Body of pancreas (tissue), 4 donors: ENCODE measurements at regions not wholly inside any gene's neighbourhood (a gene's known extent, or its start where the extent isn't known, plus 50 kb on each side); places are given as distances from the start of the nearest gene placed in this dataset.
A peak's percentile ranks its signal among the peaks of the same experiment; 100 is the strongest.

Source experiments
- ATAC-seq: fragments of 150-250 bp; one replicate; pipeline ENCODE4 v1.9.1; 2016
- DNase-seq, 4 donors: peaks; one replicate each; pipeline ENCODE4 v3.0.0-alpha.2; 2019
- H3K27ac ChIP-seq, 4 donors: fragments of 200-600 bp; sonication (generic); 1 replicate in 3 of 4; 2 replicates in 1 of 4; pipeline versions ENCODE4 v1.5.1 to v1.6.1; 2016 to 2019; ENCODE audit warnings: mild to moderate bottlenecking in 1 of 4, mixed read lengths in 1 of 4, moderate library complexity in 1 of 4
- H3K27me3 ChIP-seq, 2 donors: fragments of 200-600 bp; sonication (generic); one replicate each; pipeline ENCODE4 v1.6.0; 2016; ENCODE audit warnings: mild to moderate bottlenecking in 1 of 2
- H3K36me3 ChIP-seq, 2 donors: fragments of 200-600 bp; sonication (generic); replicated peaks in 1 of 2; 2 replicates each; pipeline ENCODE4 v1.5.1; 2016; ENCODE audit warnings: low read depth in 2 of 2; ENCODE audit not compliant: insufficient read depth in 1 of 2
- H3K4me1 ChIP-seq: fragments of 200-600 bp; sonication (generic); one replicate; pipeline ENCODE4 v1.6.0; 2016
- H3K4me3 ChIP-seq, 2 donors: fragments of 200-600 bp; sonication (generic); 1 replicate in 1 of 2; 2 replicates in 1 of 2; pipeline ENCODE4 v1.5.1; 2016 to 2019
- H3K9me3 ChIP-seq, 3 donors: fragments of 200-600 bp; sonication (generic); 1 replicate in 2 of 3; 2 replicates in 1 of 3; pipeline ENCODE4 v1.5.1; 2016
- CTCF ChIP-seq, 7 experiments: fragments of 450-650 bp in 4 of 7; fragments of 200-600 bp in 3 of 7; sonication (generic) in 3 of 7; IDR thresholded peaks; one replicate each; pipeline ENCODE4 v1.5.1; 2016 to 2019; ENCODE audit warnings: antibody characterized with exemption in 7 of 7
- POLR2A ChIP-seq, 3 donors: fragments of 450-650 bp; IDR thresholded peaks; one replicate each; pipeline ENCODE4 v1.6.1; 2016; ENCODE audit warnings: antibody characterized with exemption in 3 of 3, mild to moderate bottlenecking in 2 of 3
- WGBS, 2 donors: methylation state at CpG; one replicate each; pipeline ENCODE4 v1.1.5; 2017; 5-methylcytosine and 5-hydroxymethylcytosine counted together
- intact Hi-C: fragments of 100-400 bp; cut with DNase I; formaldehyde crosslinking; loops from one replicate; pipeline ENCODE4 v1.15.1; 2023

- no peaks in the 10 kb centered on the region for H3K27me3 ChIP-seq
- TF ChIP-seq CTCF (IDR thresholded peaks at IDR 0.05) (no peak), POLR2A (IDR thresholded peaks at IDR 0.05) (no peak)
- no peak overlapping the region for H3K4me3 ChIP-seq
- no peak for ATAC-seq
- 32 to 54% methylated on average over 1 of the region's 1 CpG for WGBS, 2 donors
- intact Hi-C loops: no loop called here
- H3K9me3 ChIP-seq: no peaks in the 10 kb centered on the region
- H3K4me1 ChIP-seq: peaks cover 13% of the 10 kb centered on the region
- no peaks in the 10 kb centered on the region for H3K36me3 ChIP-seq
- no peak overlapping the region for H3K27ac ChIP-seq
- DNase-seq: no peak
Measured at GRCh38 chr3:177427540-177427939, 230.3 kb upstream of the TBL1XR1 start.

GRCh38 chr3:177429079-177429478, 231.8 kb upstream of the TBL1XR1 start:
- Histone ChIP-seq H3K4me3 (no peak overlapping the region), H3K4me1 (peaks cover 13% of the 10 kb centered on the region), H3K9me3 (no peaks in the 10 kb centered on the region), H3K27me3 (no peaks in the 10 kb centered on the region), H3K27ac (no peak overlapping the region), H3K36me3 (no peaks in the 10 kb centered on the region)
- 58 to 68% methylated on average over 1 of the region's 1 CpG for WGBS, 2 donors
- DNase-seq: no peak
- intact Hi-C loops: no loop called here
- TF ChIP-seq POLR2A (IDR thresholded peaks at IDR 0.05) (no peak), CTCF (IDR thresholded peaks at IDR 0.05) (no peak)
- ATAC-seq: no peak

- no peaks in the 10 kb centered on the region for H3K27me3 ChIP-seq
- 81 to 83% methylated on average over 2 of the region's 2 CpGs for WGBS, 2 donors
- no peaks in the 10 kb centered on the region for H3K36me3 ChIP-seq
- DNase-seq: no peak
- intact Hi-C loops: no loop called here
- ATAC-seq: no peak
- TF ChIP-seq POLR2A (IDR thresholded peaks at IDR 0.05) (no peak), CTCF (IDR thresholded peaks at IDR 0.05) (no peak)
- no peak overlapping the region for H3K27ac ChIP-seq
- H3K4me3 ChIP-seq: no peak overlapping the region
- H3K4me1 ChIP-seq: peaks cover 13% of the 10 kb centered on the region
- no peaks in the 10 kb centered on the region for H3K9me3 ChIP-seq
Measured at GRCh38 chr3:177429771-177430170, 232.5 kb upstream of the TBL1XR1 start.

- Histone ChIP-seq H3K4me3 (no peak overlapping the region), H3K27me3 (no peaks in the 10 kb centered on the region), H3K4me1 (peaks cover 13% of the 10 kb centered on the region), H3K27ac (no peak overlapping the region), H3K9me3 (no peaks in the 10 kb centered on the region), H3K36me3 (no peaks in the 10 kb centered on the region)
- TF ChIP-seq POLR2A (IDR thresholded peaks at IDR 0.05): no peak
- TF ChIP-seq CTCF (IDR thresholded peaks at IDR 0.05): no peak
- DNase-seq: no peak
- WGBS, 2 donors: 84 to 97% methylated on average over 5 of the region's 5 CpGs
- ATAC-seq: no peak
- intact Hi-C loops: no loop called here
Measured at GRCh38 chr3:177430653-177431052, 233.4 kb upstream of the TBL1XR1 start.

- Histone ChIP-seq H3K9me3 (no peaks in the 10 kb centered on the region), H3K4me1 (peaks cover 13% of the 10 kb centered on the region), H3K27me3 (no peaks in the 10 kb centered on the region), H3K4me3 (no peak overlapping the region), H3K36me3 (no peaks in the 10 kb centered on the region), H3K27ac (no peak overlapping the region)
- intact Hi-C loops: no loop called here
- 26 to 32% methylated on average over 7 of the region's 7 CpGs for WGBS, 2 donors
- ATAC-seq (peak; percentile 76), DNase-seq (peak in 2 of 4 donors; percentile 22 to 25)
- TF ChIP-seq POLR2A (IDR thresholded peaks at IDR 0.05) (no peak), CTCF (IDR thresholded peaks at IDR 0.05) (no peak)
Measured at GRCh38 chr3:177431525-177432176, 234.4 kb upstream of the TBL1XR1 start.
